ENCODE measurements at regions not wholly inside any gene's neighbourhood (a gene's known extent, or its start where the extent isn't known, plus 50 kb on each side); places are given as distances from the start of the nearest gene placed in this dataset.
A peak's percentile ranks its signal among the peaks of the same experiment; 100 is the strongest.

DNA sequence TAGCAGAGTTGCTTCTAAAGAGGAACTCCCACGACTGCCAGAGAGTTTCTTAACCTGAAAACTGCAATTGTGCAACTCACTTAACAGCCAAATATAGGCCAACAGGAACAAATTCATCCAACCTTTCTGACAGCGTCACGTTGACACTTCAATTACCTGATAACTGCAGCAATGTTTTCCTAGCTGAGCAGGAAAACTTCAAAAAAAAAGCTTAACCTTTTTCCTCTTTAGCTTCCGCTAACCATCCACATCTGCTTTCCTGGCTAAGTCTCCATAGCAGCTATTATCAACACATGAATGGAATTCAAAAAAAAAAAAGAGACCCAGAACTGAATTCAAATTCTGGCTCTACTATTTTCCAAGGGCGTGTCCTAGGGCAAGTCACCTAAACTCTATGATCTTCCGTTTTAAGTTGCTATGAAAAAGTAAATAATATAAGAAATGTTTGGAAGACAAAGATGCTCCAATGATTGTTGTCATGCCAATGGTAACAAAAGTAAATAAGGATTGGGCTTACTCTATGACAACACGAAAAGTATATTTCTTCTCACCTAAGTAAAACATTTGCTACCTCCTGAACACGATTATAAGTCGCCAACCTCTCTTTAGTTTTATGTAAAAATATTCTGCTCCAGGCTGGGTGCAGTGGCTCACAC is 524.6 kb upstream of the JARID2 start:
- peak in 1 of 3 donors; percentile 23 for DNase-seq (ENCODE audit: low read depth in 3 of 3, low spot score in 2 of 3)

DNA sequence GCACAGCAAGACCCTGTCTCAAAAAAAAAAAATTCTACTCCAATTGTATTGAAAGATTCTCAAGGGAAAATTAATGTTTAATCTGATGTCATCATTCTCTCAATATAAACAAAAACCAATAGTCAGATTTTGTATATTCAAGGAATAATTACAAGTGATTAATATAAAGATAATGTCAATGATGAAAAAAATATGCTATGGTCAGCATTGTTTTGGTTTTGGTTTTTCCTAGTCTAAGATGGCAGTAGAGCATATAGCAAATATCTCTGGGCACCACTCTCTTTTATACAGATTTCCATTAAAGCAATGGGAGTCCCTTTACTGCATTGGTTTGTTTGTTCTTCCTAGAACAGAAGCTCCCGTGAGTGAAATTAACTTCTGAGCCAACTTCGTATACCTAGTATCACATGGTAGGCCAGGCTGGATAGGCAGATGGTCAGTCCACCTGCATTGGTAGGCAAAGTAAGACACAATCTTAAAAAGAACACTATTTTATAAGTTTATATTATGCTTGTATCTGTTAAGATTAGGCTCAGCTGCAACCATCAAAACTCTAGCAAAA is 523.8 kb upstream of the JARID2 start:
- DNase-seq (ENCODE audit: low read depth in 3 of 3, low spot score in 2 of 3): no peak

DNA sequence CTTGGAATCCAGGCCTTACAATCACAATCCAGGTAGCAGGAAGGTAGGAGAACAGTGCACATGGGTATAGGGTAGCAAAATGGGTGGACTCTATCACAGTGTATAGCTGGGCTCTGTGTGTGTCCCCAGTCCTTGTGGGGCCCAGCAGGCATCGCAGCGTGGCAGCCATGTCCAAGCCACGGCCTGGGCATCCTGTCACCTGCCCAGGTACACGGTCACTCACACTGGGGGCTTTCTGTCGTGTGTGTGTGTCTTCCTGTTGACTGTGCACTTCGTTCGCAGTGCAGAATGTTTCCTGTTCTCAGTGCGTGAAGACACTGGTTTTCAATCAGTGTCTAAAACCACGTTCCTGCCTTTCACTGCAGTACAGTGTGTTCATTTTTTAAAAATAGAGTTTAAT is 523.2 kb upstream of the JARID2 start:
- no peak for DNase-seq (ENCODE audit: low read depth in 3 of 3, low spot score in 2 of 3)

DNA sequence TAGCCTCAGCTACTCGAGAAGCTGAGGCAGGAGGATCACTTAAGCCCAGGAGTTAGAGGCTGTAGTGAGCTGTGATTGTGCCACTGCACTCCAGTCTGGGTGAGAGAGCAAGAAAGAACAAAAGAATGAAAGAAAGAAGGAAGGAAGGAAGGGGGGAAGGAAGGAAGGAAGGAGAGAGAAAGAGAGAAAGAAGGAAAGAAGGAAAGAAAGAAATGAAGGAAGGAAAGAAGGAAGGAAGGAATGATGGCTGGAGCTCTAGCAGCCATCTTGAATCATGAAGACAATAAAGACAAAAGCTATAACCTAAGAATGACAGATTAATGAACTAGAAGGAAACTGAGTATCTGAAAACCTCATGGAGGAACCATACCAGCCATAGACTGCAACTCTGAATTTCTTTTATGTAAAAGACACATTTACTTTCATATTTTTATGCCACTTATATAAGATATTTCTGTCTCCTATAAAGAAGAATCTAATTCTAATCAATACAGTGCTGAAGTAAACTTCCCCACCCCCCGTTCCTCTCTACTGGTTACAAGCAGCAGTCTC is 522.3 kb upstream of the JARID2 start:
- no peak for DNase-seq (ENCODE audit: low read depth in 3 of 3, low spot score in 2 of 3)

DNA sequence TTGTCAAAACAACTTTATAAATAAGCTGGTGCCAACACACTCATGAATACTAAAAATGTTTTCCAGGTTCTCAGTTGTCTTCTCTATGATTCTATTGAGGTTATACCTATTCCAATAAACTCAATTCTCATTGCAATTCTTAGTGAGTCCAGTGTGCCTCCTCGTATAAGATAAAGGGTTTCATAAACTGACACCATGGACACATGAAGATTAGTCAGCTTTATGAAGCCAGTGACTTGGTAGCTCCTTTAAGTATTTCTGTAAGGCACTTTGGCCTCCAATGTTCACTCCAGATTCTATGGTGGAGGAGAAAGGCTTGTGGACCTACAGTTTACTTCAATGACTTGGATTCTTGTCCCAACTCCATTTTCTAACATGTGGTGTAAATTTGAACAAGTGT is 521.3 kb upstream of the JARID2 start:
- no peak for DNase-seq (ENCODE audit: low read depth in 3 of 3, low spot score in 2 of 3)

DNA sequence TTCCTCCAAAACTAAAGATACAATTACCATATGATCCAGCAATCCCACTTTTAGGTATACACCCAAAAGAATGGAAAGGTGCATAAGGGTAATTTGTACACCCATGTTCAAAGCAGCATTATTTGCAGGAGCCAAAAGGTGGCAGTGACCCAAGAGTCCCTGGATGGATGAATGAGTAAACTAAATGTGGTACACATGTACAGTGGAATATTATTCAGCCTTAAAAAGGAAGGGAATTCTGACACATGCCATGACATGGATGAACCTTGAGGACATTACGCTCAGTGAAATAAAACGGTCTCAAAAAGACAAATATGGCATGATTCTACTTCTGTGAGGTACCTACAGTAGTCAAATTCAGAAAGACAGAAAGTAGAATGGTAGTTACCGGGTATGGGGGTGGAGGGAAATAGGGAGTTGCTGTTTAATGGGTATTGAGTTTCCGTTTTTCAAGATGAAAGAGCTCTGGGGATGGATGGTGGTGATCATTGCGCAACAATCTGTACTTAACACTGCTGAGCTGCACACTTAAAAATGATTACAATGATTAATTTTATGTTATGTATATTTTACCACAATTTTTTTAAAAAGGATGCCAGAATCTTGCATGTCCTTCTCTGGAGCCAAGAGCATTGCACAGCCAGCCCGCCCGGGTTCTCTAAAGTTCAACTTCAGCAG is 518.9 kb upstream of the JARID2 start:
- no peak for DNase-seq (ENCODE audit: low read depth in 3 of 3, low spot score in 2 of 3)

DNA sequence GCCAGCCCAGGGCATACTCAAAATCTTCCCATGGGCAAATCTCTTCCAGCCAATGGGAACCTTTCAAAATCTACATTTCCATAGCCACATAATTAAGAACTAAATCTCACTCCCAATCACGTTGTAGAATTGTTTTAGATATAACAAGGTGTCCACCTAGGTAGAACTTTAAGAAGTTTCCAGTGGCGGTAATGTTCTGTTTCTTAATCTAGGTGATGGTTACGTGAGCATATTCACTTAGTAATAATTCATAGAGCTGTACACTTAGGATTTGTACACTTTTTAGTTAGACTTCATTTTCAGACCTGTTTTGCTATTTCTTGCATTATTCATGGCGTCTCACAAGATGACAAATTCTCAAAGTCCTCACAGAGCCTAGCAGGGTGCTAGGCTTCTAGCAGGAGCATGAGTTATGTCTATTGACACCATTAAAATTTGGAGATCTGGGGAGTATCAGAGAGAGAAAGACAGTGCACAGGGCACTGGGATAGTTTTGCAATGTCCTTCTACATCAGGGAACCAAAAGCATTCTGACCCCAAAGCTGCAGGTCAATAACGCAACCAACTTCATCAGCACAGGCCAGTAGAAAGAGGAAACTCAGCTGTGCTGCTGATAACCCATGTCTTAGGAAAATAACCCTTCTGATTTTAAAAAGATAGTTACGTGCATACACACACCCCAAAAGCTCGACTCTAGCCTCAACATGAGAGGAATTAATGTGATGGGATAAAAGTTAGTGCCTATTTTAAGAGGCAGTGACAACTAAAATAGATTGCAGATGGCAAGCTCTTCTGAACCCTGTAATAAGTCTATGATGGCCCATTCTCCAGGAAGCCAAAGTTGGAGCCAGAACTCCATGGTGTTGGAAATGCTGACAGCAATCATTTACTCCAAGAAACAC is 518.1 kb upstream of the JARID2 start:
- DNase-seq (ENCODE audit: low read depth in 3 of 3, low spot score in 2 of 3): no peak

DNA sequence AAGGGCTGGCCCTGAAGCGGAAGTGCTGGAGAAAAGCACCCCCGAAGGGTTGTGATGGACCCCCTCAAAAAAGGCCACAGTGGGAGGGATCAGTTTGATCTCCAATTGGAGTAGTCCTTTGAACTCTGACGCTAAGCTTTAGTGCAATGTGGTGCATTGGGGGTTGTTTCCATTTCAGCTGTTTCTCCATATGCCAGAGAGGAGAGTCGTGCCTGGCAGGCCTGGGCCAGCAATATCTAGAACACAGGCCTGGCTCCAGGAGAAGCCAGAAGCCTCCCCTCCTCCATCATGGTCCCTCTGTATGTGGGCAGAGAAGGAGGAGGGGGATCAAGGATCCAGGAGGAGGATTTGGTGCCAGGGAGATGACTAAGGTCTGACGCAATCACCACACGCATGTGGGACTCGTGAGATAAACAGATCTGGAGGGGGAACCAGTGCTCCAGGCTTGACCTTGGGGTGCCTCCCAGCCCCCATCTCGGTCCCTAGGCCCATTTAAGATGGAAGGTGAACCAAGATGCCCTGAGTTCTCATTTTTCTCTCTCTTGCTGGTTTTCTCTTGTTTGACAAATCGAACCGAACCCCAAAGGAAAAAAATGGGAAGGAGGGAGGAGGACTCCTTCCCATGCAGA is 517.4 kb upstream of the JARID2 start:
- DNase-seq (ENCODE audit: low read depth in 3 of 3, low spot score in 2 of 3): no peak

DNA sequence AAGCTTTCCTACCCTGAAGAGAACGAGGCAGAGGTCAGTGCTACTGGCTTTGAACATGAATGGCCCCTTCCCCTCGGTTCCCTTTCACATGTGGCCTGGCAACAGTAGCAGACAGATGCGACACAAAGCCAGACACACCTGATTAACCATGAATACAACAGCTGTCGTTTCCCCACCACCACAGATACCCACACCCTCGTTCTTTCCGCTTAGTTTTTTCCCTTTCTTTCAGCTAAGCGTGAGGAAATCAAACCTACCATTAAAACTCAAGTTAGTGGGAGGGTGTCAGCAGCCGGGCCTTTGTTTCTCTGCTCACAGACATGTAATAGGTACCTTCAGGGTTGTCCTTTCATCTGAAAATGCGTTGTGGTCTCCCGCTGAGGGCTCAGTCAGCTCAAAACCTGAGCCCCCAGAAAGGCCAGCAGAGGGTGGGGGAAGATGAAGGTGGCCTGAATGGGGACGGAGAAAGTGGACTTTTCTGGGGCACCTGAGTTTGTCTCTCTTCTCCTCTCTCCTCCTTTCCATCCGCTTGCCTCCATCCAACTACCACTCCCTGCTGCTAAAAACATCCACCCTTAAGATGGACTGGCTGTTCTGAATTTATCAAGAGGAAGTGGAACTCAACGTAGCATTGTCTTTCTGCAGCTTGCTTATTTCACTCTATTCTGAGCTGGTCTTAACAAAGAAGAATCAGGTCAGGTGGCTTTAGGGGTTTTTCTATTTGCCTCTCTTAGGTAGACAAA is 516.6 kb upstream of the JARID2 start:
- no peak for DNase-seq (ENCODE audit: low read depth in 3 of 3, low spot score in 2 of 3)

DNA sequence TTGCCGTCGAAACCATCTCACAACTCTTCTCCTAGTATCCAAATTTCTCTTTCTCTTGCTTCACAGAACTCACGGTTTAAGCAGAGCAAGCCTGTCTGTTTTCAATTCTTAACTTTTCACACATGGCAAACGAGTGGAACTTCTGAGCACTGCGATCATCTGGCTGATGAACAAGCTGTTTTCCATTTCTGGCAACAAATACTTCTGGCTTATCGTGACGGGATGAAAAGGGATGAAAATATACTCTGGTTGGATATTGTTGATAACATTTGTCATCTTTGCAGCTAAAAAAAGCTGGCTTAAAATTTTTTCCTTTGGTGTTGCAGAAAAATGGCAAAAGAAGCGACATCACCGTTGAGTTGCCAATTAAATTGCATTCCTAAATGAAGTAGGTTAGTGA is 515.2 kb upstream of the JARID2 start:
- no peak for DNase-seq (ENCODE audit: low read depth in 3 of 3, low spot score in 2 of 3)

DNA sequence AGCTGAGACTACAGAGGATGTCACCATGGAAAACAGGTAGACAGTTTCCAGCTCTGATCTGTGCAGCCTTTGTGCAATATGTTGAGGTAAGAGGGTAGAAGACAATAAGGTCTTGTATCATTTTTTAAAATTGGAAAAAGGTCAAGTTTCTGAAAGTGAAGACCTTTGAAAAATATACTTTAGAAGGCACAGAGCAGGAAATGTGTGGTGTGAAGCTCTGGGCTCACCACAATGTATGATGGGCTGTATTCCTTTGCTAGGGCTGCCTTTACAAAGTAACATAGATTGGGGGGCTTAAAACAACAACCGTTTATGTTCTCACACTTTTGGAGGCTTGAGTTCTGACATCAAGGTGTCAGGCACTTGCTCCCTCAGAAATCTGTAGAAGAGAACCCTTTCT is 514.3 kb upstream of the JARID2 start:
- DNase-seq (ENCODE audit: low read depth in 3 of 3, low spot score in 2 of 3): no peak

DNA sequence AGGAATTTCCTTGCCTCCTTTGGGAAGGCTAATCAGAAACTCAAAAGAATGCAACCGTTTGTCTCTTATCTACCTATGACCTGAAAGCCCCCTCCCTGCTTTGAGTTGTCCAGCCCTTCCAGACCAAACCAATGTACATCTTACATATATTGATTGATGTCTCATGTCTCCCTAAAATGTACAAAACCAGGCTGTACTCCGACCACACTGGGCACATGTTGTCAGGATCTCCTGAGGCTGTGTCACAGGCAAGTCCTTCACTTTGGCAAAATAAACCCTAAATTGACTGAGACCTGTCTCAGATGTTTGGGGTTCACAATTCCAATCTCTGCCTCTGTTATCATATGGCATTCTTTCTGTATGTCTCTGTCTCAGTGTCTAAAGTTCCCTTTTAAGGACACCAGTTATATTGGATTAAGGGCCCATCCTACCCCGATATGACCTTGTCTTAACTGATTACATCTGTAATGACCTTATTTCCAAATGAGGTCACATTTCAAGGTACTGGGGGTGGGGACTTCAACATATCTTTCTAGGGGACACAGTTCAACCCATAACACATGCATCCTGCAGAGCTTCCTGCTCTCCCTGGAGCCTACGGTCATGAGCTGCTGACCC is 513.5 kb upstream of the JARID2 start:
- DNase-seq (ENCODE audit: low read depth in 3 of 3, low spot score in 2 of 3): no peak

DNA sequence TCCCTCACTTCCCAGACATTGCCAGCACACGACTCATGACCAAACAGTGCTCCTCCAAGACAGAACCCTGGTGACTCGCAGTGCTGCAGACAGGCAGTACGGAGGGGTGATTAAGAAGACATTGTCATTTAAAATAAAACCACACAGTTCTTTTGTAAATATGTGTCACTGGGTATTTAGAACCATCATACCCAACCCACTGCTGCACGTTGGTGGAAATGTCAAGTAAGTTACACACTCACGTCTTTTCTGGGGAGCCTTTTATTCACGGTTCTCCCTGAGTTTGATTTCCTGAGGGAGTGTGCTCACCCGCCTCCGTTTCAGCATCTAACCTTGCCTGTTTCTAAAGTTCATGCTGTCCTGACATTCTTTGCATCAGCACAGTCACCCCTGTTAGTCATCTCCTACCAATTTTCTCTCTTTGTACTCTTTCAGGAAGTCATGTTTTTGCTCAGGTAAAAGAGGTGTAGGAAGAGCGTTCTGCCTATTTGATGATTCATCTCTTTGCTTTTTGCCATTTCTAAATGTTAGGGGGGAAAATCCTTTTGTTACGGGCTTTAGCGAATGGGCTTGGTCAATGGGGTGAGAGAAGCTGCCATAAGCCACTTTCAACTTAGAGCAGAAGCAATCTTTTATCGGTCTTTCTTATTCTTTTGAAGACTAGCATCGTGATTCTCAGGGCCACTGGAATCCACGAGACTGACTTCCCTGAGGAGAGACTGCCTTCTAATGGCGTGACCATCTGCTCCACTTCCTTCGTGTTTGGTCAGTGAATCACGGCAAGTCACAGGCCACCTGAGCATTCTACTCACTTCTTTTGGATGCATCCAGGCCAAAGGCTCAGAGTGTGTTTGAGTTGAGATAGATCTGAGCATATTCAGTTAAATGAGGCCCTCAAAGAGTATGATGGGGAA is 512.8 kb upstream of the JARID2 start:
- no peak for DNase-seq (ENCODE audit: low read depth in 3 of 3, low spot score in 2 of 3)

DNA sequence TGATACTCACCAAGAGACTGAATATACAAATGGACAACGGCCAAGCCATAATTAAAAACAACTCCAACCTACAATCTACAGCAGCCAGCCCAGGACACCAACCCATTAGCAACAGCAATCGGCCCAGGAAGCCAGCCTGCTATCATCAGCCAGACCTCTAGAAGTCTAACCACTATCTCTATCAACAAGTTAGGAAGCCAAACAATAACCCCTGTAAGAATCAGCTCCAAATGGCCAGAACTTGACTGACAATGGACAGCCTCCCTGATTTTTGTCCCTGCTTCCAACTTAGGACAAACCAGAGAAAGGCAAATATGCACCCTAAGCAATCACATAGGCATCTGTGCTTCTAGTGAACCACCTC is 511.8 kb upstream of the JARID2 start:
- no peak for DNase-seq (ENCODE audit: low read depth in 3 of 3, low spot score in 2 of 3)

DNA sequence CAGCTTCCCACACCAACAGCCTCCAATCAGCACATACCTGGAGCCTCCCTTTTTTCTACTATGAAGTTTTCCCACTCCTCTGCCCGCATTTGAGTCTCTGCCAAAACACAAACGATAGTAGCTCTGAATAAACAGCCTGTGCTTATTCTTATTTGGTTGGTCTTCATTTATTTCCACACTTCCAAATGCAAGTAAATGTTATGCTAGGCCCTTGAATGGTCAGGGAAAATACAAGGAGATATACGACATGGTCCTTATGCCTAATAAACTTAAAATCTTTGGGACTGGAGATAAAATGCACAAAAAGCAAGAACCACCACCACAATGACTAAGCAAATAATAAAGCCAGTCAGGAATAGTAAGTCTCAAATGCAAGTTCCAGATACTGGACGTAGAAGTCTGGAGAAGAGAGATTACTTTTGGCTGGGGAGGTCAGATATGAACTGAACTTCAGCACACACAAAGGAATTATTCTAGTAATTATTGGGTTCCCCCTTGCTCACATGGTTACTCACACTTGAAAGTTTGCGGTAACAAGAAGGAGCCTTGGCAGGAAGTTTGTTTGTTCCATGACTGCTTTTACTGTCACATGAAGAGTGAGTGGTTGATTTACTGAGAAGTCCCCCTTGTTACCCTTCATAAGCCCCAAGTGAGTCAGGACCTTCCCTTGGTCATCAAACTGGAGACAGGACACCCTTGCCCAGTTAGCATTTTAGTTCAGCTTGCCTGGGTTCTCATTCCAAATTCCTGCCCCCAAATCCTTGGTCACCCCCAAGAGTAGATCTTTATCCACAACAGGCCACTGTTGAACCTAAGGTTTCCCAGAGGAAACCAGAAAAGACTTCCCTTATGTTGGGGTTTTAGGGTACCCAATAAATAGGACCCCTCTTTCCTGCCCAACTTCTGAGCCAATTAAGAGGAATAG is 511.2 kb upstream of the JARID2 start:
- DNase-seq (ENCODE audit: low read depth in 3 of 3, low spot score in 2 of 3): no peak

DNA sequence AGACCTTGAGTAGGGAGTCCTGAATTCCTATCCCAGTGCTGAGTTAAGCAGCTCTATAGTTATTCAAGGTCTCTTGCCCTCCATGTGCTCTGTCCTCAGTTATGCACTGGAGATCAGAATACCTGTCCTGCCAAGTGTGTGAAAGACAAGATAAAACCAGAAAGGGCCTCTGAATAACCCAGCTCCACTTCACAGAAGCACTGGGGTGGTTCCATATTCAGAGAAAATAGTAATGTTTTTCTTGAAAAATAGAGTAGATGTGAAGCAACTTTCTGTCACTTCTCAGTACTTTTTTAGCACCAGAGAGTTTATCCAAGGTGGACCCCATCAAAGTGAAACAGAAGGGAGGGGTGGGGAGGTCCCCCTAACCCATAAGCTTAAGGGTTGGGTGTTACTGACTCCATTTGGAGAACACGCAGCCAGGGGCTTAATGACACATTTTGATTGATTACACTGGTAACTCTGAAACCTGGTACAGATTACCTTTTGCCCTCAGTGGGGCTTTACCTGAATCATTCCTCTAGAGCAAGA is 509.8 kb upstream of the JARID2 start:
- no peak for DNase-seq (ENCODE audit: low read depth in 3 of 3, low spot score in 2 of 3)

DNA sequence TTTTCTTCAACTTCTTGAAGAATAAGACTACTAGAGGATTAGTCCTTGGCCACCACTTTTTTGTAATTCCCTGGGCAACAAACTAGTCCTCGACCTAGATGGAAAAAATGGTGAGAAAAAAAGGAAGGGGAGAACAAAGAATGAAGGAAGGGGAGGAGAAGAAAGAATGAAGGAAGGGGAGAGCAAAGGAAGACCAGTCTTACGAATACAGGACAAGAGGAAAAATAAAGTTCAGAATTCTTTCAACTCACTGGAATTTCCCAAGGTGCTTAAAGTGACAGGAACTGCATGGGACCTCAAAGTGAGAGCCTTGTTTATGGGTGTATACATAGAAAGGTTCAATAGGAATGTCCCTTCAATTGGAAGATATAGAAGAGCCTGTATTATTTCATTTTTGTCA is 509.3 kb upstream of the JARID2 start:
- DNase-seq (ENCODE audit: low read depth in 3 of 3, low spot score in 2 of 3): no peak

All from right renal cortex interstitium (tissue), 3 donors.